ENCODE measurements at regions not wholly inside any gene's neighbourhood (a gene's known extent, or its start where the extent isn't known, plus 50 kb on each side); places are given as distances from the start of the nearest gene placed in this dataset.

DNA sequence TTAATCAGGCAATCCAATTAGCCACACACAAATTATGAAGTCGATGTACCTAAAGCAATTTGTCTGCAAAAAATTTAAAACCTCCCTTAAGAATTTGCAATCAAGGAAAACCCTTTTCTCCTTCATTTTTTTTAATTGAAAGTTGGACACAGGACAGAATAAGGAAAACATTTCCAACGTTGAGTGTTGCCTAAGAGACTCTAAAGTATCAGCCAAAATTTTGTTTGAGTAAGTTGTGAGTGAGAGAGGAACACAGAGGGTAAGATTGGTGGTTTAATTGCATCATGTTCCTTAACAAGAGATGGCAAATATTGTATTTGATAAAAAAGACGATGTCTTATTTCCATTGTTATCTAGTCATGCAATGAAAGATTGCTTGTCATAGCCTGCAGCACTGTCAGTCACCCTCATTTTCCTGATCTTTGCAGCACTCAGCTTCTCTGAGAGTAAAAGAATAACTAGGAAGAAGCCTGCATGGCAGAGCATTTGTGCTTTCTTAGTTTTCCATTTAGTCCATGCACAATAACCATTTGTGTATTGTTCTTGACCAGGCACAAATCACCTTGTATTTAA, 115.5 kb downstream of the ICOS start:
- H3F3A ChIP-seq (ENCODE audit: insufficient read depth, low read length) = no peaks in the 10 kb centered on the region
- H3K9ac ChIP-seq (ENCODE audit: low read length) = no peak overlapping the region
- H3K27me3 ChIP-seq (replicated peaks; ENCODE audit: insufficient read depth, low read length) = no peaks in the 10 kb centered on the region
- no peak overlapping the region for H2AFZ ChIP-seq (ENCODE audit: low read length)
- no peaks in the 10 kb centered on the region for H3K9me2 ChIP-seq (replicated peaks; ENCODE audit: insufficient read depth, low read length)
- no peaks in the 10 kb centered on the region for H3K36me3 ChIP-seq (replicated peaks; ENCODE audit: insufficient read depth, low read length)
- no peak overlapping the region for H3K4me2 ChIP-seq (ENCODE audit: low read depth, low read length)
- peaks cover 23% of the 10 kb centered on the region for H3K4me1 ChIP-seq (ENCODE audit: low read length)
- H3K4me3 ChIP-seq (ENCODE audit: low read length) = no peak overlapping the region
- DNase-seq = no peak
- no peak overlapping the region for H3K27ac ChIP-seq (ENCODE audit: low read length)
- no peaks in the 10 kb centered on the region for H3K9me3 ChIP-seq (replicated peaks; ENCODE audit: insufficient read depth, low read length)
- H3K79me2 ChIP-seq (ENCODE audit: low read length) = no peaks in the 10 kb centered on the region
- TF ChIP-seq, protein P1, sequence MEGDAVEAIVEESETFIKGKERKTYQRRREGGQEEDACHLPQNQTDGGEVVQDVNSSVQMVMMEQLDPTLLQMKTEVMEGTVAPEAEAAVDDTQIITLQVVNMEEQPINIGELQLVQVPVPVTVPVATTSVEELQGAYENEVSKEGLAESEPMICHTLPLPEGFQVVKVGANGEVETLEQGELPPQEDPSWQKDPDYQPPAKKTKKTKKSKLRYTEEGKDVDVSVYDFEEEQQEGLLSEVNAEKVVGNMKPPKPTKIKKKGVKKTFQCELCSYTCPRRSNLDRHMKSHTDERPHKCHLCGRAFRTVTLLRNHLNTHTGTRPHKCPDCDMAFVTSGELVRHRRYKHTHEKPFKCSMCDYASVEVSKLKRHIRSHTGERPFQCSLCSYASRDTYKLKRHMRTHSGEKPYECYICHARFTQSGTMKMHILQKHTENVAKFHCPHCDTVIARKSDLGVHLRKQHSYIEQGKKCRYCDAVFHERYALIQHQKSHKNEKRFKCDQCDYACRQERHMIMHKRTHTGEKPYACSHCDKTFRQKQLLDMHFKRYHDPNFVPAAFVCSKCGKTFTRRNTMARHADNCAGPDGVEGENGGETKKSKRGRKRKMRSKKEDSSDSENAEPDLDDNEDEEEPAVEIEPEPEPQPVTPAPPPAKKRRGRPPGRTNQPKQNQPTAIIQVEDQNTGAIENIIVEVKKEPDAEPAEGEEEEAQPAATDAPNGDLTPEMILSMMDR (IDR thresholded peaks at IDR 0.05; ENCODE audit: low read length) = no peak
- TF ChIP-seq EZH2phosphoT487 (IDR thresholded peaks at IDR 0.05; ENCODE audit: low read length) (no peak), EZH2 (optimal IDR thresholded peaks at IDR 0.05; ENCODE audit: low read depth, low read length) (no peak)
- H4K20me1 ChIP-seq (ENCODE audit: insufficient read depth, low read length) = no peaks in the 10 kb centered on the region

DNA sequence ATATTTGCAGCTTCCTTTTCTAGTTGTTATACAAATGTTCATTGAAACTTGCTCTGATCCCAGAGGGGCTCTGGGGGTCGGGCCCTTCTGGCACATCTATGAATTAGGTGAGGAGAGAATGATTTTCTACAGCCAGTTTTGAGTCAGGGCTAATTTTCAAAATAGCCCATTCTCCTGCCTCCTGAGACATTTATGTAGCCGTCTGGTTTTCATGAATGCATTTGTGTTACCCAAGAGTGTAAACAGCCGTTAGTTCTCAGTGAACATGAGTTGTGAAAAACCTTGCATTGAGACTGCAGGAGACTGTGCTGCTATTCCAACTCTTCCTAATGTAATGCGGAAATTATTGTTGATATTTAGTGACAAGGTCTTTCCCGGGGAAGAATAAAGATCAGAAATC, 122.5 kb downstream of the ICOS start:
- H3K9me3 ChIP-seq (replicated peaks; ENCODE audit: insufficient read depth, low read length) = no peaks in the 10 kb centered on the region
- DNase-seq = no peak
- no peaks in the 10 kb centered on the region for H3K9me2 ChIP-seq (replicated peaks; ENCODE audit: insufficient read depth, low read length)
- H3F3A ChIP-seq (ENCODE audit: insufficient read depth, low read length) = no peaks in the 10 kb centered on the region
- no peak overlapping the region for H3K27ac ChIP-seq (ENCODE audit: low read length)
- H2AFZ ChIP-seq (ENCODE audit: low read length) = no peak overlapping the region
- no peak overlapping the region for H3K4me2 ChIP-seq (ENCODE audit: low read depth, low read length)
- H3K27me3 ChIP-seq (replicated peaks; ENCODE audit: insufficient read depth, low read length) = no peaks in the 10 kb centered on the region
- no peaks in the 10 kb centered on the region for H4K20me1 ChIP-seq (ENCODE audit: insufficient read depth, low read length)
- no peaks in the 10 kb centered on the region for H3K36me3 ChIP-seq (replicated peaks; ENCODE audit: insufficient read depth, low read length)
- no peaks in the 10 kb centered on the region for H3K79me2 ChIP-seq (ENCODE audit: low read length)
- no peaks in the 10 kb centered on the region for H3K4me1 ChIP-seq (ENCODE audit: low read length)
- no peak overlapping the region for H3K9ac ChIP-seq (ENCODE audit: low read length)
- TF ChIP-seq EZH2 (optimal IDR thresholded peaks at IDR 0.05; ENCODE audit: low read depth, low read length) (no peak), EZH2phosphoT487 (IDR thresholded peaks at IDR 0.05; ENCODE audit: low read length) (no peak)
- TF ChIP-seq, protein P1 (IDR thresholded peaks at IDR 0.05; ENCODE audit: low read length) = no peak
- no peak overlapping the region for H3K4me3 ChIP-seq (ENCODE audit: low read length)

DNA sequence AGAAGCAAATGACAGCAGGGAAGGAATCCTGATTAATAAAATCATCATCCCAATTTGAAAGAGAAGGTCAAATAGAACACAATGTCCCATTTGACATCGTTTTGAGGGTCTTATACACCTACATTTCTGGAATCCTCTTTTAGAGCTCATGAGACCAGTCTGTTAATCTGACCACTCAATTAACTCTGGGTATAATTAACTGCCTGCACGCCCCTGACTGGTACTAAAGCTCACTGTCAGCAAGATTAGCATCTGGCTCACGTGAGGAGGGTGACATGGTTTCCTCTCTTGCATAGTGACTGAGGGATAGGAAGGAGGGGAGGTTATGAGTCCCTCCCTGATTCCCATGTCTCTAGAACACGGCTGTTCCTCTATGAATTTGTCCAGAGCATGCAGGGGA, 124.3 kb downstream of the ICOS start:
- DNase-seq = no peak
- Histone ChIP-seq H3K9me2 (replicated peaks; ENCODE audit: insufficient read depth, low read length) (no peaks in the 10 kb centered on the region), H4K20me1 (ENCODE audit: insufficient read depth, low read length) (no peaks in the 10 kb centered on the region), H3K79me2 (ENCODE audit: low read length) (no peaks in the 10 kb centered on the region), H3K27me3 (replicated peaks; ENCODE audit: insufficient read depth, low read length) (no peaks in the 10 kb centered on the region), H3K4me1 (ENCODE audit: low read length) (no peaks in the 10 kb centered on the region), H3F3A (ENCODE audit: insufficient read depth, low read length) (no peaks in the 10 kb centered on the region), H3K4me2 (ENCODE audit: low read depth, low read length) (no peak overlapping the region), H3K9ac (ENCODE audit: low read length) (no peak overlapping the region), H3K4me3 (ENCODE audit: low read length) (no peak overlapping the region), H3K36me3 (replicated peaks; ENCODE audit: insufficient read depth, low read length) (no peaks in the 10 kb centered on the region), H3K27ac (ENCODE audit: low read length) (no peak overlapping the region), H3K9me3 (replicated peaks; ENCODE audit: insufficient read depth, low read length) (no peaks in the 10 kb centered on the region), H2AFZ (ENCODE audit: low read length) (no peak overlapping the region)
- TF ChIP-seq, protein P1 (IDR thresholded peaks at IDR 0.05; ENCODE audit: low read length) = no peak
- no peak for TF ChIP-seq EZH2 (optimal IDR thresholded peaks at IDR 0.05; ENCODE audit: low read depth, low read length)
- TF ChIP-seq EZH2phosphoT487 (IDR thresholded peaks at IDR 0.05; ENCODE audit: low read length) = no peak
